GM23338 (cell line): ENCODE measurements at regions not wholly inside any gene's neighbourhood (a gene's known extent, or its start where the extent isn't known, plus 50 kb on each side); places are given as distances from the start of the nearest gene placed in this dataset.
"Not testable (repeated sequence)": the region's sequence is repeated elsewhere in the genome, so short reads cannot be mapped to it uniquely, and the experiment has no call there.

Source experiments
- EZH2phosphoT487 ChIP-seq: fragments of 200-600 bp; sonication (generic); IDR thresholded peaks from one replicate; pipeline ENCODE4 v1.8.1; 2018; ENCODE audit warnings: antibody characterized with exemption; ENCODE audit not compliant: unreplicated experiment
- TF ChIP-seq, protein P1 (sequence below), 2 experiments: fragments of 200-600 bp in 1 of 2; sonication (generic) in 1 of 2; conservative IDR thresholded peaks; 2 replicates each; pipeline versions ENCODE4 v1.5.1 to v1.6.1; 2016 to 2017; ENCODE audit warnings: antibody characterized with exemption in 2 of 2, low read depth in 2 of 2, mild to moderate bottlenecking in 2 of 2, moderate library complexity in 1 of 2

DNA sequence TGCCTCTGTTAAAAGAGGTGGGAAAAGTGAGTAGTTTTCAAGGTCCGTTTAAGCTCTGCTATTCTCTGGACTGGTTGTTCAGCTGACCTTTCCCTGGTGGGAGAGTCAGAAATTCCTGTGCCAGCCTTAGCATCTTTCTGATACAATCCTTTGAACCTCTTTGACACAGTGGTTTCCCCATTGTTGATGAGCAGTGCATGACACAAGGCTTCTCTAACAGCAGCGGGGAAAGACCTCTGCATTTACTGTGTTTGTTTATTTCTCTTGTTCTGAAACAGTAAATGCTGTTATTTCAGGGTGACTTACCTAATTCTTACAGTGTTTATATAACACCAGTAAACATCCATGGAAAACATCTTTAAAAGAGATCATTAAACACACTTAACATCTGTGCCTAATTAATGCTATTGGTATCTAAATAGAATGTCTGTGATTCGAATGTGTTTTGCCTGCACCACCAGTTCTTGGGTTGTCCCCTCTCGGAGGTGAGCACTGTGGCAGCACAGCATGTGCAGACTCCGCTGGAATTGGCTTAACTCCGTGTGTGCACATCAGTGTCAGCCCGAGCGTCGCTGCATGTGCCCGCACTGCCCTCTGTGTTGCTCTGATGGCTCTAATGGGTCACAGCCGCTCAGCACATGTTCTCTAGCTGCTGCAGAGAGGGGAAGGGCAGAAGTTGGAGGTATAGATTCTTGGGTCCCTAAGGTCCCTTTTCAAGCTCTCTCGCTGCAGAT is 104.3 kb downstream of the TBC1D26 start:
- TF ChIP-seq, protein P1, sequence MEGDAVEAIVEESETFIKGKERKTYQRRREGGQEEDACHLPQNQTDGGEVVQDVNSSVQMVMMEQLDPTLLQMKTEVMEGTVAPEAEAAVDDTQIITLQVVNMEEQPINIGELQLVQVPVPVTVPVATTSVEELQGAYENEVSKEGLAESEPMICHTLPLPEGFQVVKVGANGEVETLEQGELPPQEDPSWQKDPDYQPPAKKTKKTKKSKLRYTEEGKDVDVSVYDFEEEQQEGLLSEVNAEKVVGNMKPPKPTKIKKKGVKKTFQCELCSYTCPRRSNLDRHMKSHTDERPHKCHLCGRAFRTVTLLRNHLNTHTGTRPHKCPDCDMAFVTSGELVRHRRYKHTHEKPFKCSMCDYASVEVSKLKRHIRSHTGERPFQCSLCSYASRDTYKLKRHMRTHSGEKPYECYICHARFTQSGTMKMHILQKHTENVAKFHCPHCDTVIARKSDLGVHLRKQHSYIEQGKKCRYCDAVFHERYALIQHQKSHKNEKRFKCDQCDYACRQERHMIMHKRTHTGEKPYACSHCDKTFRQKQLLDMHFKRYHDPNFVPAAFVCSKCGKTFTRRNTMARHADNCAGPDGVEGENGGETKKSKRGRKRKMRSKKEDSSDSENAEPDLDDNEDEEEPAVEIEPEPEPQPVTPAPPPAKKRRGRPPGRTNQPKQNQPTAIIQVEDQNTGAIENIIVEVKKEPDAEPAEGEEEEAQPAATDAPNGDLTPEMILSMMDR (conservative IDR thresholded peaks at IDR 0.05; ENCODE audit: low read depth in 2 of 2) = not testable (repeated sequence)
- TF ChIP-seq EZH2phosphoT487 = not testable (repeated sequence)
